ENCODE measurements at regions not wholly inside any gene's neighbourhood (a gene's known extent, or its start where the extent isn't known, plus 50 kb on each side); places are given as distances from the start of the nearest gene placed in this dataset.

- TF ChIP-seq, protein P1, sequence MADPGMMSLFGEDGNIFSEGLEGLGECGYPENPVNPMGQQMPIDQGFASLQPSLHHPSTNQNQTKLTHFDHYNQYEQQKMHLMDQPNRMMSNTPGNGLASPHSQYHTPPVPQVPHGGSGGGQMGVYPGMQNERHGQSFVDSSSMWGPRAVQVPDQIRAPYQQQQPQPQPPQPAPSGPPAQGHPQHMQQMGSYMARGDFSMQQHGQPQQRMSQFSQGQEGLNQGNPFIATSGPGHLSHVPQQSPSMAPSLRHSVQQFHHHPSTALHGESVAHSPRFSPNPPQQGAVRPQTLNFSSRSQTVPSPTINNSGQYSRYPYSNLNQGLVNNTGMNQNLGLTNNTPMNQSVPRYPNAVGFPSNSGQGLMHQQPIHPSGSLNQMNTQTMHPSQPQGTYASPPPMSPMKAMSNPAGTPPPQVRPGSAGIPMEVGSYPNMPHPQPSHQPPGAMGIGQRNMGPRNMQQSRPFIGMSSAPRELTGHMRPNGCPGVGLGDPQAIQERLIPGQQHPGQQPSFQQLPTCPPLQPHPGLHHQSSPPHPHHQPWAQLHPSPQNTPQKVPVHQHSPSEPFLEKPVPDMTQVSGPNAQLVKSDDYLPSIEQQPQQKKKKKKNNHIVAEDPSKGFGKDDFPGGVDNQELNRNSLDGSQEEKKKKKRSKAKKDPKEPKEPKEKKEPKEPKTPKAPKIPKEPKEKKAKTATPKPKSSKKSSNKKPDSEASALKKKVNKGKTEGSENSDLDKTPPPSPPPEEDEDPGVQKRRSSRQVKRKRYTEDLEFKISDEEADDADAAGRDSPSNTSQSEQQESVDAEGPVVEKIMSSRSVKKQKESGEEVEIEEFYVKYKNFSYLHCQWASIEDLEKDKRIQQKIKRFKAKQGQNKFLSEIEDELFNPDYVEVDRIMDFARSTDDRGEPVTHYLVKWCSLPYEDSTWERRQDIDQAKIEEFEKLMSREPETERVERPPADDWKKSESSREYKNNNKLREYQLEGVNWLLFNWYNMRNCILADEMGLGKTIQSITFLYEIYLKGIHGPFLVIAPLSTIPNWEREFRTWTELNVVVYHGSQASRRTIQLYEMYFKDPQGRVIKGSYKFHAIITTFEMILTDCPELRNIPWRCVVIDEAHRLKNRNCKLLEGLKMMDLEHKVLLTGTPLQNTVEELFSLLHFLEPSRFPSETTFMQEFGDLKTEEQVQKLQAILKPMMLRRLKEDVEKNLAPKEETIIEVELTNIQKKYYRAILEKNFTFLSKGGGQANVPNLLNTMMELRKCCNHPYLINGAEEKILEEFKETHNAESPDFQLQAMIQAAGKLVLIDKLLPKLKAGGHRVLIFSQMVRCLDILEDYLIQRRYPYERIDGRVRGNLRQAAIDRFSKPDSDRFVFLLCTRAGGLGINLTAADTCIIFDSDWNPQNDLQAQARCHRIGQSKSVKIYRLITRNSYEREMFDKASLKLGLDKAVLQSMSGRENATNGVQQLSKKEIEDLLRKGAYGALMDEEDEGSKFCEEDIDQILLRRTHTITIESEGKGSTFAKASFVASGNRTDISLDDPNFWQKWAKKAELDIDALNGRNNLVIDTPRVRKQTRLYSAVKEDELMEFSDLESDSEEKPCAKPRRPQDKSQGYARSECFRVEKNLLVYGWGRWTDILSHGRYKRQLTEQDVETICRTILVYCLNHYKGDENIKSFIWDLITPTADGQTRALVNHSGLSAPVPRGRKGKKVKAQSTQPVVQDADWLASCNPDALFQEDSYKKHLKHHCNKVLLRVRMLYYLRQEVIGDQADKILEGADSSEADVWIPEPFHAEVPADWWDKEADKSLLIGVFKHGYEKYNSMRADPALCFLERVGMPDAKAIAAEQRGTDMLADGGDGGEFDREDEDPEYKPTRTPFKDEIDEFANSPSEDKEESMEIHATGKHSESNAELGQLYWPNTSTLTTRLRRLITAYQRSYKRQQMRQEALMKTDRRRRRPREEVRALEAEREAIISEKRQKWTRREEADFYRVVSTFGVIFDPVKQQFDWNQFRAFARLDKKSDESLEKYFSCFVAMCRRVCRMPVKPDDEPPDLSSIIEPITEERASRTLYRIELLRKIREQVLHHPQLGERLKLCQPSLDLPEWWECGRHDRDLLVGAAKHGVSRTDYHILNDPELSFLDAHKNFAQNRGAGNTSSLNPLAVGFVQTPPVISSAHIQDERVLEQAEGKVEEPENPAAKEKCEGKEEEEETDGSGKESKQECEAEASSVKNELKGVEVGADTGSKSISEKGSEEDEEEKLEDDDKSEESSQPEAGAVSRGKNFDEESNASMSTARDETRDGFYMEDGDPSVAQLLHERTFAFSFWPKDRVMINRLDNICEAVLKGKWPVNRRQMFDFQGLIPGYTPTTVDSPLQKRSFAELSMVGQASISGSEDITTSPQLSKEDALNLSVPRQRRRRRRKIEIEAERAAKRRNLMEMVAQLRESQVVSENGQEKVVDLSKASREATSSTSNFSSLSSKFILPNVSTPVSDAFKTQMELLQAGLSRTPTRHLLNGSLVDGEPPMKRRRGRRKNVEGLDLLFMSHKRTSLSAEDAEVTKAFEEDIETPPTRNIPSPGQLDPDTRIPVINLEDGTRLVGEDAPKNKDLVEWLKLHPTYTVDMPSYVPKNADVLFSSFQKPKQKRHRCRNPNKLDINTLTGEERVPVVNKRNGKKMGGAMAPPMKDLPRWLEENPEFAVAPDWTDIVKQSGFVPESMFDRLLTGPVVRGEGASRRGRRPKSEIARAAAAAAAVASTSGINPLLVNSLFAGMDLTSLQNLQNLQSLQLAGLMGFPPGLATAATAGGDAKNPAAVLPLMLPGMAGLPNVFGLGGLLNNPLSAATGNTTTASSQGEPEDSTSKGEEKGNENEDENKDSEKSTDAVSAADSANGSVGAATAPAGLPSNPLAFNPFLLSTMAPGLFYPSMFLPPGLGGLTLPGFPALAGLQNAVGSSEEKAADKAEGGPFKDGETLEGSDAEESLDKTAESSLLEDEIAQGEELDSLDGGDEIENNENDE (IDR thresholded peaks at IDR 0.05; ENCODE audit: insufficient replicate concordance, low read length) = no peak
- TF ChIP-seq TAF7 (optimal IDR thresholded peaks at IDR 0.05; ENCODE audit: borderline replicate concordance, low read depth, low read length) (no peak), EP300 (IDR thresholded peaks at IDR 0.05; ENCODE audit: borderline replicate concordance in 1 of 2, low read depth in 2 of 2, low read length in 2 of 2) (no peak), TCF12 (IDR thresholded peaks at IDR 0.05; ENCODE audit: low read depth, low read length) (no peak)
Measured at GRCh38 chr19:31445406-31445805, 96.2 kb upstream of the TSHZ3 start (continued).
